HuH-7.5 (cell line): ENCODE measurements at regions not wholly inside any gene's neighbourhood (a gene's known extent, or its start where the extent isn't known, plus 50 kb on each side); places are given as distances from the start of the nearest gene placed in this dataset.

Experiments
- DNase-seq: peaks from one replicate; pipeline ENCODE4 v3.0.0; 2011; ENCODE audit warnings: low spot score

DNA sequence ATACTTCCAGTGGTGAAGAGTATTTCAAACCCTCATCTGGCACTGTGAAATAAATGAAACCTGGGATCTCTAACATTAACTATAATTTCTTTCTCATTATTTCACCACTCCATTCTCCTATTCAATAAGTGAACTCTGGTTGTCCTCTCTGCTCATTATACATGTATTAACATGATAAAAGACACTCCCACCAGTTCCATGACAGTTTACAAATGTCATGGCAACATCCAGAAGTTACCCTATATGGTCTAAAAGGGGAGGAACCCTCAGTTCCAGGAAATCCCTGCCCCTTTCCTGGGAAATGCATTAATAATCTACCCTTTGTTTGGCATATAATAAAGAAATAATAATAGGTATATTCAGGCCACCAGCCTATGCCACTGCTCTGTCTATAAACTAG, 62.7 kb upstream of the BRINP3 start:
- no peak for DNase-seq

DNA sequence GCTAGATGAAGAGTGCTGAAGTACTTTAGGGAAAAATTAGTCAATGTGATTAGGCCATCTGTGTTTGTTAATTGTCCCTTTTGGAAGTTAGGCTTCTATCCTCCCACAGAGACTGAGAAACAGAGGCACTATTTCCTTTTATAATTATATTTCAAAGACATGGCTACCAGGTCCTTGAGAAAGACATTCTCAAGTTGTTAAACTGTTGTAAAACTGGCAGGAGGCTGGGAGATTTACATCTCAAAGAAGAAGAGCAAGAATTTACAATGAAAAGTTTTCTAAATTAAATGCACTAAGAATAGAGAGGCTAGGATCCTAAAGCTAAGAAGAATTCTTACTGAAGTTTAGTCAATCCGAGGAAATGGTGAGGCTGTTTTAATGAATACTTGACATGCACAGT, 74.0 kb upstream of the BRINP3 start:
- no peak for DNase-seq

DNA sequence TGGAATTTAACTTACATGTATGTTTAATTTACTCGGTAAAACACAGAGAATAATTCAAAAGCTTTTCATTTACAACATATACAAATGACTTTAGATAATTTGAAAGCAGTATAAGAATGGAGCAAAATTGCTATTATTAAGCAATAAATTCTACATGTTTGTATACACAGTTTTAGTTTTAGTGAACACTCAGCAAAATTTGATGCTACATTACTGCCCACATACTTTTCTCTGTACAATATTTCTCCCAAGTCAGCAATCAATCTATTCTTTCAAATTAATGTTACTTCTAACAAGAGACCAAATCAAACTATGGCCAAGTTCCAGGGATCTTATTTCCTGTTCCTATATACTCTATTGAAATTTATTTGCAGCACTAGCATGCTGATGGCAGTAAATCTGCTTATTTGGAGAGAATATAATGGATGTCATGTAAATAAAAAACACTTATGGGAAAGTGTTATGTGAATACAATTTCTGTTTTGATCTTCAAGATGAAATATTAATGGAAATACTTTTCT, 82.6 kb upstream of the BRINP3 start:
- DNase-seq = no peak

DNA sequence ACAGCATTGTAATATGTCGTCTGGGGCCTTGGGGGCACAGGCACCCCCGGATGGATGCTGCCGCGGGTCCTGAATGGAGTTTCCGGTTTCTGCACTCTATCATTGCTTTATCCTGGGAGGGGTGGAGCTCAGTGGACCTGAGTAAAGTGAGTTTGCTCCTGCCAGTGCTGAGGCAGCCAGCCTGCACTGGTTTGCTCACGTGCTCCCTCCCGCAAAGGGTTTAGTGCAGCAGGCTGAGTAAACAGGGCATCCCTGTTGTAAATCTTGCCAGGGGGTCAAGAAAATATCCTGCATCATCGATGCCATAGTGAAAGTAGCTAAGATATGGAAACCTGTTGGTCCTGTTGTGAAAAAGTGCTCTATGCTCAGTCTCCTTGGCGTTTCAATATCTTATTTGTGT, 85.6 kb upstream of the BRINP3 start:
- no peak for DNase-seq

DNA sequence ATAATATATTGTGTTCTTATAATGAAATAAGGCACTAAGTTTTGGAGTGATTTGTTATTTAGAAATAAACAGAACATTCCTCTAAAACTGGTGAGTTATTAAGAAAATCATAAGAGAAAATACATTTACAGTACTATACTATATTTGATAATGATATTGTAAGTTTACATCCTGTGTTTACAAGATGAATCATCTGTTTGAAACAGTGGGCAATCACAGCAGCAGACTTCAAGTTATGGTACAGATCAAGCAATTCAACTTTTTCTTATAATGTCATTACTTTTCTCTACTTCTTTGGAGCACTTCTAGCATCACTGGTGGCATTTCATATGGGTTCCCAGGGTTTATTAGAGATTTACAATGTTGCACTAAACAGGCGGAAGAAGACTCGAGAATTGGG, 86.5 kb upstream of the BRINP3 start:
- no peak for DNase-seq

DNA sequence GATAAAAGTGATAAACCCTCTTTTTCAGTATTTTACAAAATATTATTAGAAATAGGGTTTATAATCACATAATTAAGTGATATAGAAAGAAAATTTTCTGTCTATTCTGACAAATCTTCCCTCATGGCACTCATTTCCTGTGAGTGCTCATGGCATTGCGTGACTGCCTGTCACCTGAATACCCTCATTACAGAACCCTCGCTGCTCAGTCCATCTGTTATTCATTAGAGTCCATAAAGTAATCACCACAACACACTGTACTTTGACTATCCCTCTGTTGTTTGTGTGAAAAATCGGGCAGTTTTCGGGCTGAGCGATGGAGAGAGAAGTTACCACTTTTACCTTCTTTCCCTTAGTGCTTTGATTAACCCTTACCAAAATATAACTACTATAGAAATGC, 100.4 kb upstream of the BRINP3 start:
- no peak for DNase-seq

DNA sequence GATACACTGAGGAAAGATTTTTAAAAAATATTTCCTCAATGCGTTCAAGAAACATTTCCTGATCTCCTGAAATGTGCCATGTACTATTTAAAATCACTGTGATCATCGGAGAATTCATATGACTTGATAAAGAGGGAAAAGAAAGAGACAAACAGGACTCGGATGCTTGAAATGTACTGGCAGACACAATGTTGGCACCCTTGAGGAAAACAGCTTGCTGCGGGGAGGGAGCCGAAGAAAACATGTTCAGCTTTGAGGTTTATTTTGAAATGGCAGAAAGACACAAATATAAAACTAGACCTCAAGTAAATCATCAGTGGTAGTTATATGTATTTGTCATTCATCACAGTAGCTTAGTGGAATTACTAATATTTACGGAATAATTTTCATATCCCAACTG, 100.9 kb upstream of the BRINP3 start:
- DNase-seq = no peak

DNA sequence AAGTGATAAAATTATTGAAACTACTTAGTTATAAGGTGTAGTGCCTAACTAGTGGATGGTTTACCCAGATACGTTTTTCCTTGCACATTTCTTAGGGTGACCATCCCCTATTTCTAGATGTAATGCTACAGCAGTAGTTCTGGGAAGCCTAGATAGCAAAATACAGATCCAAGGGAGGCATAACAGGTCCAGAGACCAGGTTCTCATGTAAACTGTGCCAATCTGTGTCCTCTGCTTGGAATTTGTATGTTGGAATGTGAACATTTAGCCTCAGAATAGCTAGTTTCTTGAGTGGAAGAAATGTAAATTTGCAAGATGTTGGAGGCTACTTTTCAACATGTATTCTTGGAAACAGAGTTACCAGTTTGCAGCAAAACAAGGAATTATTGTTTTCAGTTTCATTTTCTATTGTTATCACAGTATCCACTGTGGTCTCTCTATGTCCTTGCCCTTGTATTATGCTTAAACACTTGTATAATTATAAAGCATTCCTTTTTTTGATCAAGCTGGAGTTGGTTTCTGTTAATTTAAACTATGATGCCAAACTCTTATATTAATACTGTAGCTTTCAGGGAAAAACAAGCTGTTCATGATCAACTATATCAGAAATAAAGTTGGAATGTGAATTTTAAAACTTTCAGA, 102.0 kb upstream of the BRINP3 start:
- no peak for DNase-seq

DNA sequence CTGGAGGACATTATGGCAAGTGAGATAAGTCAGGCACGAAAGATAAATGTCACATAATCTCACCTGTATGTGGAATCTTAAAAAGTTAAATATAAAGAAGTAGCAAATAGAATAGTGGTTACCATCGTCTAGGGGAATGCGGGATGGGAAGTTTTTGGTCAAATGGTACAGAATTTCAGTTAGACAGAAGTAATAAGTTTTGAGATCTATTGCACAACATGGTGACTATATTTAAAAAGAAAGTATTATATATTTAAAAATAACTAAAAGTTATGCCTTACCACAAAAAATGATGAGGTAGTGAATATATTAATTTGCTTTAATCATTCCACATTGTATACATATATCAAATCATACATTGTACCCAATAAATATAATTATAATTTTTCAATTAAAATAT, 106.2 kb upstream of the BRINP3 start:
- DNase-seq = no peak

DNA sequence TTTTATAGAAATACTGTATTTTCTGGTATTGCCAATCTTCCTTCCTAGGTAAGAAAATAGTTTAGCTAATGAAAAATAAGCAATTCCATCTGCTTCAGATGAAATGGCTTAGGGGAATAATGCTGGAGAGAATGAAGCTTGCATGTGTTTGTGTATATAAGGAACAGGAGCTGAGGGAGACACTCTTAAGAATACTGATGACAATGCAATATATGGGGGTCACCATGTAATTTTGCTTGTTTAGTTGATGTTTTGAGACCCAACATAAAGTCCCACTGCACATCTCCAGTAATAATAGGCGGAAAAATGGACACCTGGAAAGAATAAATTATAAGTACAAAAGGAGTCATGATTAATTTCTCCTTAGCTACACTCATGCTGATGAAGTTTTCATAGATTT, 110.8 kb upstream of the BRINP3 start:
- no peak for DNase-seq

DNA sequence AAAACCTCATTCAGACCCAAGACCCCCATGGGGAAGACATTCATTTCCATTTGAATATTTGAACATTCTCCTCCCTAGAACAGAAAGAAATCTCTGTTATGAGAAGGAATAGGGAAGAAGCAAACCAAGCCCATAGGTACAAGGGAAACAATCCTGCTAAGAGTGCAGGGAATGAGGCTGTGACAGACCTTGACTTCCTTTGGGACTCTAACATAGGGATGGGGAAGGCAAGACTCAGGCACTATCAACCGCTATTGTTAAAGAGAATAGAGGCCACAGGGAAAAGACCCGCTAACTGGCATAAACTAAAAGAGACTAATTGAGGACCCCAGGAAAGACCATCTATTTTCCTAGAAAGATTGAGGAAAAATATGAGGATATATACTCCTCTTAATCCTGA, 117.8 kb upstream of the BRINP3 start:
- DNase-seq = no peak

DNA sequence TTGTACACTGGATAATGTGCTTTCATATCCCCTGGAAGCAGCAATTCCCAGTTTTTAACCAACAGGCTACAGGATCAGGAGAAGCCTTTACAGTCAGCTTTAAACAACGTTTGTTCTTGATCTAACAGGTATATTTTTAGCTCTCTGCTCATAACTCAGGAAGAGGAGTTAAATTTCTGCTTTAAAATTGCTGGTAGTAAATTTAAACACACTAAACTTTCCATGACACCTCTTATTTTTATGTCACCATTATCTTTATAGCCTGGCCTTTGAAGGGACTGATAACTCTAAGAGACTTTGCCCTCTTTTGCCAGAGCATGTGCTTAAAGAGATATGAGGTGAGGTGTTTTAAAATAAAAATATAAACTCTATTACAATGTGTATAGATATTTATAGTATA, 119.6 kb upstream of the BRINP3 start:
- DNase-seq = peak; percentile 3

DNA sequence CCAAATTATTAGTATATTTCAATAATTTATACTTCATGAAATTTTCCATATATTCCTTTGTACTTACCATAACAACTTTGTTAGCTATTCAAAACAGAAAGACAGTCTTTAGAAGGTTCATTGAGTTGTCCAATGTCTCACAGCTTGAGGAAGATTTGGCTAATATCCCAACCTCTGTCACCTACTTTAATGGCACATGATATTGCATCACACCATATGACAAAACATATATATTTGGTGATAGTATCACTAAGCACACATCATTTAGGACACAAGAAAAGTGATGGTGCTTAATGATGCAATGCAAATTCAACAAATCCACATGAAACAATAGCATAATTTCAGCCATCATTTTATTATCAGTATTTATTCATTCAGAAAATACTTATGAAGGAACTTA, 122.0 kb upstream of the BRINP3 start:
- no peak for DNase-seq

DNA sequence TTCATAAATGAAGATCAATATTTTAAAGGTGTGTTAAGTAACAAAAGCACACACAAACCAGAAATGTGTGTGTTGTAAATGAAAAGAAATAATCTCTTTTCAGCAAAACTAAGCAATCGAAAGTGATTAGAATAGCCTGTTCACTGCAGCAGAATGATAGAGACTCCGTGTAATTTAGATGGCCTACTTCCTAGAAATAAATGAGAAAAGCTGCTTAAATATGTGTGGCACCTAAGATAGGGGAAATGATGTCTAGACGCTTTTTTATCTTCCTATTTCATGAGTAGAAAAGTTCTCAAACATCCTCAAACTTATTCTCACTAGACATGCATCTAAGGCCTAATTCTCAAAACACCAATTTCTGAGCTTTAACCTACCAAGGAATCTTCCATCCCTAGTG, 124.7 kb upstream of the BRINP3 start:
- no peak for DNase-seq

DNA sequence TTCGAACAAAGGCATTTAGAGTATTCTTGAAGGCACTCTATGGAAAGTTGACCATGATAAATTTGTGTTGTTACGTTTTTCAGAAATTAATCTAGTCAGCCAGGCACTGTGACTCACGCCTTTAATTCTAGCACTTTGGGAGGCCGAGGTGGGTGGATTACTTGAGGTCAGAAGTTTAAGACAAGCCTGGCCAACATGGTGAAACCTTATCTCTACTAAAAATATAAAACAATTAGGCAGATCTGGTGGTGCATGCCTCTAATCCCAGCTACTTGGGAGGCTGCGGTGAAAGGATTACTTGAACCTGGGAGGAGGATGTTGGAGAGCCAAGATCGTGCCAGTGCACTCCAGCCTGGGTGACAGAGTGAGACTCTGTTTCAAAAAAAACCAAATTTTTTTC, 130.6 kb upstream of the BRINP3 start:
- no peak for DNase-seq

DNA sequence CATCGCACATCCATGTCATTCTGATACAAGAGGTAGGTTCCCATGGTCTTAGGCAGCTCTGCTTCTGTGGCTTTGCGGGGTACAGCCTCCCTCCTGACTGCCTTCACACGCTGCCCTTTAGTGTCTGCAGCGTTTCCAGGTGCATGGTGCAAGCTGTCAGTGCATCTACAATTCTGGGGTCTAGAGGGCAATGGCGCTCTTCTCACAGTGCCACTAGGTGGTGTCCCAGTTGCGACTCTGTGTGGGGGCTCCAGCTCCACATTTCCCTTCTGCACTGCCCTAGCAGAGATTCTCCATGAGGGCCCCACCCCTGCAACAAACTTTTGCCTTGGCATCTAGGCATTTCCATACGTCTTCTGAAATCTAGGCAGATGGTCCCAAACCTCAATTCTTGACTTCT, 138.2 kb upstream of the BRINP3 start:
- DNase-seq = no peak

DNA sequence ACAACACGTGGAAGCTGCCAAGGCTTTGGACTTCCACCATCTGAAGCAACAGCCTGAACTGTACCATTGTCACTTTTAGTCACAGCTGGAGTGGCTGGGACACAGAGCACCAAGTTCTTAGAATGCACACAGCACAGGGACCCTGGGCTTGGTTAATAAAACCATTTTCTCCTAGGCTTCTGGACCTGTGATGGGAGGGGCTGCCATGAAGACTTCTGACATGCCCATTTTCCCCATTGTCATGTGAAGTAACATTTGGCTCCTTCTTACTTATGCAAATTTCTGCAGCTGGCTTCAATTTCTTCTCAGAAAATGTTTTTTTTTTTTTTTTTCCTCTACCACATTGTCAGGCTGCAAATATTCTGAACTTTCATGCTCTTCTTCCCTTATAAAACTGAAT, 138.6 kb upstream of the BRINP3 start:
- no peak for DNase-seq

DNA sequence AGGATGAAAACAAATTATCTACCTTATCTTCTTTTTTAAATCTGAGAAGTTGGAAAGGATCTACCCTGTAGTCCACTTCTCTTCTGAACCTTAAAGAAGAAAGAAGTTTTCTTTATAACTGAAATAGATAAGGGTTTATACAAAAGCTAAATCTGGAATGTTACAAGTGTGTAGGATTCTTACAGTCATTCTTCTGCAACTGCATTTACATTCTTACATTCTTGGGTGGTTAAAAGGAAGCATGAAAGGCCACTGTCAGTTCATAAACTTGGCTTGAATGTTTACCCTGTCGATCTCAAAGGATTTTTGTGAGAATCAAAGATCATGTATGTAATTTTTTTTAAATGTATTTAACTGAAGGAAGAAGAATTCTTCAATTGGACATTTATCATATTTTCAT, 142.1 kb upstream of the BRINP3 start:
- no peak for DNase-seq

DNA sequence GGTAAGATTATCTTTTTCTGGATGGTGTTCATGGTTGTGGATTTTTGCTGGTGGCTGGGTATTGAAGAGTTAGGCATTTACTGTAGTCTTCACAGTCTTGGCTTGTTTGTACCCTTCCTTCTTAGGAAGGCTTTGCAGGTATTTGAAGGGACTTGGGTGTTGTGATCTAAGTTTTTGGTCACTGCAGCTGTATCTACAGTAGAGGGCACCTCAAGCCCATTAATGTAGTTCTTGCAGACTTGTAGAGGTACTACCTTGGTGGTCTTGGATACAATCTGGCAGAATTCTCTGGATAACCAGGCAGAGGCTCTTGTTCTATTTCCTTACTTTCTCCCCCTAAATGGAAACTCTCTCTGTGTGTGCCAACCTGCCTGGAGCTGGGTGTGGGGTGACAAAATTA, 155.8 kb upstream of the BRINP3 start:
- no peak for DNase-seq

DNA sequence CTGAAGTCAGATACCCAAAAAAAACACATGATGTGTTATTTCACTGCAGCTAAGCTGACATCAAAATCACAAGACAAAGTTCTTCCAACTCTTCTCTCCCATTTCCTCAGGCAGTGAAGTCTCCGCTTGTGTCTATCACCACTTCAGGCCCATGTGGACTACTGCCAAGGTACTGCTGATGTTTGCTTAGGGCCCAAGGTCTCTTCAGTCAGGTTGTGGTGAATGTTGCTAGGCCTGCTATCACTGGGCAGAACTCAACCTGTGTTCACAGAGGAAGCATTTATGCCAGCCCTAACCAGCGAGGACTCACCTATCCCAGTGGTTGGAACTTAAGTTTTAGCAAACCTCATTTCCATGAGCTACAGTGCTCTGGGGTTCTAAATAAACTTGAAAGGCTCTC, 156.5 kb upstream of the BRINP3 start:
- DNase-seq = no peak

DNA sequence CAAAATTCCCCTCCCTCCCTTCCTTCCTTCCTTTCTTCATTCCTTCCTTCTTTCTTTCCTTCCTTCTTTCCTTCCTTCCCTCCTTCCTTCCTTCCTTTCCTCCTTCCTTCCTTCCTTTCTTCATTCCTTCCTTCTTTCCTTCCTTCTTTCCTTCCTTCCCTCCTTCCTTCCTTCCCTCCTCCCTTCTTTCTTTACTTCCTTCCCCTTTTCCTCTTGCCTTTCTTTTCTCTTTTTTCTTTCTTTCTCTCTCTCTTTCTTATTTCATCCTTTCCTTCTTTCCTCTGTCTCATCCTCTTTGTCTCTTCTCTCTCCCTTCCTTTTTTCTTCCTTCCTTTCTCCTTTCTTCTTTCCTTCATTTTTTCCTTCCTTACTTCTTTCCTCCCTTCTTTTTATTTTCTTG, 171.9 kb upstream of the BRINP3 start:
- DNase-seq = no peak

DNA sequence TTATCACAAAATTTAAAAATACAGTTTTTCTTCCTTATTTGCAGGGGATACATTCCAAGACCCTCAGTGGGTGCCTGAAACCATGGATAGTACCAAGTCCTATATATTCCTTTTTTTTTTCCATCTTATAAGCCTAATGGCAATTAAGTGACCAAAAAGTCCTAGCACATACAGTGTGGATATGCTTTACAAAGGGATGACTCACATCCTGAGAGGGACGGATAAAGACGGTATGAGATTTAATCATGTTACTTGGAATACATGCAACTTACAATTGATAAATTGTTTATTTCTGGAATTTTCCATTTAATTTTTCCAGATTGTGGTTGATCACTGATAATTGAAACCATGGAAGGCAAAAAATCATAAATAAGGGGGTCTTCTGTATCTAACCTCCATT, 181.2 kb upstream of the BRINP3 start:
- no peak for DNase-seq

DNA sequence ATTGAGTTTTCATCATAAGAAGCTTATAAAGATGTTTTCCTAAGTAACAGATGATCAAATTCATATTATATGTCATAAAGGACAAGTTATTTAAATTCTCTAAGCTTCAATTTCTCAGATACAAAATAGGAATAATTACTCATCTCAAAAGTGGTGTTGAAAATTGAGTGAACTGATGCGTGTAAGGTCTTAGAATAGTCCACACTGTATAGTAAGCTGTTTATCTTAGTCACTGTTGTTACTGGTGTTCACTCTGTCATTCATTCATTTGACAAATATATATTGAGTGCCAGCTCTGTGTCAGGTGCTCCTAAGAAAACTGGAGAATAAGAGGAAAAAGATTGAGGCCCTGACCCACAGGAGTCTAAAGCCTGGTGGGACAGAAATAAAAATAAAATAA, 186.3 kb upstream of the BRINP3 start:
- no peak for DNase-seq

DNA sequence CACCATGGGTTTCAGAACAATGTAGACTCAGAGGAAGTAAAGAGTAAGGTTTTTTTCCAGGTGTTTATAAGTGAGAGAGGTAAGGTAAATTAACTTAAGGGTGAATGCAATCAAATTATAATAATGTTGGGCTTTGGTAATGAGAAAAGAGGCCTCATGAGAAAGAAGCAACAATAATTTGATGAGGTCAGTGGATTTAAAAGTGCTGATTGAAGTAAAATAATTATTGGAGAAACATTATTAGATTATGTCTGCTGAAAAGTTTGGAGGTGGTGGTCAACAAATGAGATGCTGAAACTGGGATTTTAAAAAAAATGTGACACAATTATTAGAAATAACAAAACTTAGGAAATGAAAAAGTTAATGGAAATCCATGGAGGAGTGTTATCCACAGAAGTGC, 187.4 kb upstream of the BRINP3 start:
- no peak for DNase-seq

DNA sequence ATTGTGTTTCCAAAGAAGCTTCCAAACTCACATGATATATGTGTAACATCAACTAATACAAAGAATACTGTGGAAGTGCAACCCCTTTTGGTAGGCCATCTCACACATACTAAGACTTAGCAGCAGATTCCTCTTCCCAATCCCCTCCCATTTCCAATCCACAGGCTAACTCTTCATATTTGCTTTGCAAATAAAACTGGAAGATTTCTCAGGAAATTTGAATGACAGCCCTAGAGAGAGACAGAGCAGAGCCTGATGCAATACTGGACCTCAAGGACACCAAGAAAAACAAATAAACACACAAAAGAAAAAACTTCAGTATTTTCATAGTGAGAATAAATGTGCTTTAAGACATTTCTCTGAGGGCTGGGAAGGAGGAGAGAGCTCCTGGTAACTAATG, 190.2 kb upstream of the BRINP3 start:
- DNase-seq = no peak
